DND-41 (cell line): ENCODE measurements at regions not wholly inside any gene's neighbourhood (a gene's known extent, or its start where the extent isn't known, plus 50 kb on each side); places are given as distances from the start of the nearest gene placed in this dataset.

Experiments used
- EZH2 ChIP-seq: IDR thresholded peaks from 3 replicates; pipeline ENCODE4 v1.6.1; 2012; ENCODE audit warnings: borderline replicate concordance, low read depth, mild to moderate bottlenecking, moderate library complexity, low read length, inconsistent platforms; ENCODE audit not compliant: severe bottlenecking
- TF ChIP-seq, protein P1 (sequence below): IDR thresholded peaks from 2 replicates; pipeline ENCODE4 v1.5.1; 2012; ENCODE audit warnings: borderline replicate concordance, low read length, moderate library complexity, mild to moderate bottlenecking; ENCODE audit not compliant: poor library complexity, severe bottlenecking; ENCODE audit errors: extremely low read depth

DNA sequence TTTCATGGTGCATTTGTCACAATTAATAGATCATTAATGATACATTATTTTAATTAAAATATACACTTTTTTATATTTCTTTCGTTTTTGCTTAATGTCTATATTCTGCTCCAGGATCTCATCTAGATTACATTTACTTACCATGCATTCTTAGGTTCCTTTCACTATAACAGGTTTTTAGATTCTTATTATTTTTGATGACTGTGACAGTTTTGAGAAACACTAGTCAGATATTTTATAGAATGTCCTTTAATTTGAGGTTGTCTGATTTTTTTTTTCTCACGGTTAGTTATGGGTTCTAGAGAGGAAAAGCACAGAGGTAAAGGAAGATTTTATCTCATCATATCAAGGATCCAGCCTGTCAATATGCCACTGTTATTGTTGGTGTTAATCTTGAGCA lies 595.8 kb upstream of the BCHE start:
- TF ChIP-seq, protein P1, sequence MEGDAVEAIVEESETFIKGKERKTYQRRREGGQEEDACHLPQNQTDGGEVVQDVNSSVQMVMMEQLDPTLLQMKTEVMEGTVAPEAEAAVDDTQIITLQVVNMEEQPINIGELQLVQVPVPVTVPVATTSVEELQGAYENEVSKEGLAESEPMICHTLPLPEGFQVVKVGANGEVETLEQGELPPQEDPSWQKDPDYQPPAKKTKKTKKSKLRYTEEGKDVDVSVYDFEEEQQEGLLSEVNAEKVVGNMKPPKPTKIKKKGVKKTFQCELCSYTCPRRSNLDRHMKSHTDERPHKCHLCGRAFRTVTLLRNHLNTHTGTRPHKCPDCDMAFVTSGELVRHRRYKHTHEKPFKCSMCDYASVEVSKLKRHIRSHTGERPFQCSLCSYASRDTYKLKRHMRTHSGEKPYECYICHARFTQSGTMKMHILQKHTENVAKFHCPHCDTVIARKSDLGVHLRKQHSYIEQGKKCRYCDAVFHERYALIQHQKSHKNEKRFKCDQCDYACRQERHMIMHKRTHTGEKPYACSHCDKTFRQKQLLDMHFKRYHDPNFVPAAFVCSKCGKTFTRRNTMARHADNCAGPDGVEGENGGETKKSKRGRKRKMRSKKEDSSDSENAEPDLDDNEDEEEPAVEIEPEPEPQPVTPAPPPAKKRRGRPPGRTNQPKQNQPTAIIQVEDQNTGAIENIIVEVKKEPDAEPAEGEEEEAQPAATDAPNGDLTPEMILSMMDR, result no peak
- no peak for TF ChIP-seq EZH2
